HEK293T (cell line): ENCODE measurements at regions not wholly inside any gene's neighbourhood (a gene's known extent, or its start where the extent isn't known, plus 50 kb on each side); places are given as distances from the start of the nearest gene placed in this dataset.

Experiments
- ARNT ChIP-seq: fragments of 450-650 bp; IDR thresholded peaks from 2 replicates; pipeline ENCODE4 v1.6.1; 2017; ENCODE audit warnings: mild to moderate bottlenecking
- CTBP1 ChIP-seq: fragments of 450-650 bp; IDR thresholded peaks from 2 replicates; pipeline ENCODE4 v1.6.1; 2016; ENCODE audit warnings: borderline replicate concordance
- ELF4 ChIP-seq: fragments of 450-650 bp; IDR thresholded peaks from 2 replicates; pipeline ENCODE4 v1.6.1; 2017; ENCODE audit warnings: antibody characterized with exemption

GRCh38 chr3:181793006-181793405, 81.3 kb downstream of the SOX2 start:
- TF ChIP-seq CTBP1 (no peak), ELF4 (no peak), ARNT (no peak)
